HG03354 (cell line): ENCODE measurements at regions not wholly inside any gene's neighbourhood (a gene's known extent, or its start where the extent isn't known, plus 50 kb on each side); places are given as distances from the start of the nearest gene placed in this dataset.

Source experiments
- ATAC-seq: cut with Tn5 transposase; IDR thresholded peaks from one replicate; pipeline ENCODE4 v1.9.1; 2021; ENCODE audit warnings: mild to moderate bottlenecking; ENCODE audit not compliant: unreplicated experiment, poor library complexity, severe bottlenecking

DNA sequence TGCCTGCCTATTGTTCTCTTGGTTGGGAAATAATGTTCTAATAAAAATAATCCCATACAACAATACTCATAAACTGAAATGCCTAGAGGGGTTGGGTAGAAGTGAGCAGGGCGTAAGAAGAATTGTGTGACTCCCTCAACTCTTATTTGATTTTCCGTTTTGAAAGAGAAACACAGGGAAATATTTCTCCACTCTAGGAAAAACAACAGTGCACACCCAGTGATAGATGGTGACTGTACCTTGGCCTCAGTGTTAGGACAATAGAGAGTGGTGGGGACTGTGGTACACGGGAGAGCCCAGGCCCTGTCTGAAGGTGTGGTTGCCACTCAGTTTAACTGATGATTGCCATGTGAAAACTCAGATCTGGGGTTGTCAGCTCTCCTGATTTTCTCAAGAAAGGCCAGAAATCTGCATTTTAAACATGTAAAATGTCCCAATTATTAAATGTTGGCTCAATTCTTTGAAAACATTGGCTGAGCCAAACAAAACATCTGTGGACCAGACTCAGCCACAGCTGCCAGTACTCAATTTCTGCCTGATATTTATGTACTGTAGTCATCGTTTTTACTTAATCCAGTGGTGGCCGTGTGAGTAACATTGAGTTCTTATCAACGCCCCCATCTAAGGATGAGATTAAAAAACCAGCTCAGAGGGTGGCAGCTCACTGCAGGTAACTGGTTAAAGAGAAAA lies 103.8 kb upstream of the ZNF618 start:
- ATAC-seq = no peak

DNA sequence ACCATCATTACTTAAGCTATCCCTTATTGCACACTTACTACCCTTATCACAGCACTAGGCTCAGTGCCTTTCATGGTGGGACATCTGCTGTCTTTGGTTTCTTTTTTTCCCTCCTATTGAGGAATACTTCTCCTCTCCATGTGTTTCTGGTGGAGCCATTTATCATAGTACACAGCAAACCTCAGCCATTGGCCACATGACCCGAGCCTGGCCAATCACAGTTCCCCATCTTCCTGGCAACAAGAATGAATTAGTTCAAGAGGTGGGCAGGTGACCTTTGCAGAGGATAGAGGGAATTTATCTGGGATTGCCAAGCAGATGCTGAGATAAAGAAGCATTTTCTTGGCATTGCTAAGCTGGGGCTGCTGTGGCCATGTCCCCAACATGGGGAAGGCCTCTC lies 101.1 kb upstream of the ZNF618 start:
- ATAC-seq = no peak

DNA sequence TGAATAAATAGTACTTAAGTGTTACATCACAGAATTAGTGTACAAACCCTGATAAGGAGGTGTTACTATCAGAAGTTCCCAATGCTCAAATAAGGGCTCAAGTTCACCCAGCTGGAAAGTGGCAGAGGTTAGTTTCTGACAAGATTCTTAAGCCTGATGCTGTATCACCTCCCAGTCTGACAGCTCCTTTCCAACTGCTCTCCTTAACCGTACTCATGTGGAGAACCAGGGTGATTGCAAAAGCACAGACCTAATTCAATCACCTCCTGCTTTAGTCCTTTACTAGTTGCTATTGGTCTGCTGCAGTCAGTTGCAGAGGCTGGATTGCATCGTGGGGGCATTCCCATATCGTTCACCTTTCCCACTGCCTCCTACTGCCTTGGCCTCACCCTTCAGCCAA lies 100.4 kb upstream of the ZNF618 start:
- no peak for ATAC-seq

DNA sequence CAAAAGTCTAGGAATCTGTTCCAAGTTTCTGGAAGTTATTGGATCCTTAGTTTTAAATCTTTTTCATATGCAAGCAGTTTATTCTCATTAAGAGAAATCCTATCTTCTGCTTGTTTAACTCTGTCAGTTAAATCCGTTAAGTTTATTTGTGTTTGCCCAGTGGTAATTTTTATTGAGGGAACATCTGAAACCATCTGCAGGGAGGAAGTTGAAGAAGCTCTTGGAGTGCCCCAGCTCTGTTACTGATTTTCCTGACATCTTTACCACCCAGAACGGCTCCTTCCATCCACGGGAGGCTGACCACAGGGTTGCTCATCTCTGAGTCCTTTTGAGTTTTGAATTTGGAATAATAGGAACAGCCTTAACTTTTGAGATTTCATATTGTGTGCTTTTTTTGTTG lies 99.9 kb upstream of the ZNF618 start:
- no peak for ATAC-seq

DNA sequence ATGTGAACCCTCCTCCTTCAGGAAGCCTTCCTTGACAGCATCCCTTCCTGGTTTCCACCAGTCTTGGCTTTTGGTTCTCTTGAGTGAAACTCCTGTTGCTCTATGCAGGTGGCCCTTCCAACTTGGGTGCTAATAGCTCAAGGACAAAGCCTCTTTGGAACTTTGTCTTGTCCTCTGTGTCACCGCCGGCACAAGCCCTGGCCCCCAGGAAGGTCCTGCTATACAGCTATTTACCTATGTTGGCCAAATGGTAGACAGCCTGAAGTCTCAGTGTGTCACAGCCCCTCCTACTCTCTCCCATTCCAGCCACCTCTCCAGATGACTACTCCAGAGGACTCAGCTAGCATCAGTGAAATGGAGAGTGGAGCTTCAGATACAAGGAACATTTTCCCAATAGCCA lies 94.7 kb upstream of the ZNF618 start:
- ATAC-seq = no peak

DNA sequence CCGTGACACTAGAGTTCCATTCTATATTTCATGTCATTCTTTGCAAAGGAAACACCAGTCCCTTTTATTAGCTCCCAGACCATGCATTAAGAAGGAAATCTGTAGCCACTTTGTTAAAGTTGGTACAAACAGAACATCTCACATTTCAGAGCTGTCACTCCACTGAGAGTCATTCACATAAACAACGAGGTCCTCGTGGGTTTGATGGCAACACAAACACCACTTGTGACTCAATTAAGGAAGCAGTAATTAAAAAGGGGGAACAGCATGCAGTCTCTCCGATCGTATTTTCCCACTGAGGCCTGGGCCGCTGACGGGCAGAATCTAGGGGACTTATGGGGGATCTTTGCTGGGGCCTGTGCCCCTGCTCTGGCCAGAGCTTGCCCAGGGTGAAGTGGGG lies 94.2 kb upstream of the ZNF618 start:
- no peak for ATAC-seq

DNA sequence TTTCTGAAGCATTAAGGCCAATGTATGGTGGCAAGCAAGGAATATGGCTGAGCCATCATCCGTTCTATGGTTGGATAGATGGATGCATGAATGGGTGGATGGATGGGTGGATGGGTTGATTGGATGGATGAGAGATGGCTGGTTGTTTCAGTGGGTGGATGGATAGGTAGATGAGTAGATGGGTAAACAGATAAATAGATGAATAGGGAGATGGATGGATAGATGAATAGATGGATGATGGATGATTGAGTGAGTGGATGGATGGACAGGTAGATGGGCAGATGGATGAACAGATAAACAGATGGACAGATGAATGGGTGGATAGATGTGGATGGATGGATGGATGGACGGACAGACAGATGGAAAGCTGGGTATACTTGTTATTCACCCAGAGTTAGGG lies 92.6 kb upstream of the ZNF618 start:
- no peak for ATAC-seq

DNA sequence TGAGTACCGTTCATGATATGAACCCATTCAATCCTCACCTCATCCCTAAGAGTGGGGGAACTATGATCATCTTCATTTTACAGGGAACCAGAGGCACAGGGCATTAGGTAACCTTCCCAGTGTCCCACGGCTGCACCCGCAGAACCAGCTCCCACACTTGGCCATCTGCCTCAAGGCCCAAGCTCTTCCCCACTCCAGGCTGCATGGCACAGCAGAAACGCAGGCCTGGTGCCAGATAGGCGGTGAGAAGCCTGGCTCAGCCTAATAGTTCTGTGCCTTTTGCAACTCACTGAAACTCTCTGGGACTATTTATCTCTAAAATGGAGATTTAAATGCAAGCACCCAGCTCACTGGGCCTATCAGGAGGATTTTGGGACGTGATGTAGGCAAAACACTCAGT lies 90.8 kb upstream of the ZNF618 start:
- no peak for ATAC-seq

DNA sequence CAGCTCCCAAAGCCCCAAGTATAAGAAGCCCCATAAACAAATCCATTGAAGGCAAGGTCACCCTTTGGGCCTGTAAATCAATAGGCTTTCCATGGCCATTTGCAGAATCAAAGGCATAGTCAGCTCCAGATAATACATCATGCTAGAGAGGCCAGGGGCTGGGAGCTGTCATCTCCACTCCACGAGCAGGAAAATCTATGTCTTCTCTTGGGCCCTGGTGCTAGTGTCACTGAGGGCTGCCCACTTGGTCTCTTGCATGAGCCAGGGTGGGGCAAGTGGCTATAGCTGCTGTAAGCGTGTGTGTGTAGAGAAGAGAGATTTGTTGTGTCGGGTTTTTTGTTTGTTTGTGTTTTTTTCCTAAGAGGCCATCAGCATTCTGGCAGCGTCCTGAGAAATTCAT lies 90.0 kb upstream of the ZNF618 start:
- ATAC-seq = no peak

DNA sequence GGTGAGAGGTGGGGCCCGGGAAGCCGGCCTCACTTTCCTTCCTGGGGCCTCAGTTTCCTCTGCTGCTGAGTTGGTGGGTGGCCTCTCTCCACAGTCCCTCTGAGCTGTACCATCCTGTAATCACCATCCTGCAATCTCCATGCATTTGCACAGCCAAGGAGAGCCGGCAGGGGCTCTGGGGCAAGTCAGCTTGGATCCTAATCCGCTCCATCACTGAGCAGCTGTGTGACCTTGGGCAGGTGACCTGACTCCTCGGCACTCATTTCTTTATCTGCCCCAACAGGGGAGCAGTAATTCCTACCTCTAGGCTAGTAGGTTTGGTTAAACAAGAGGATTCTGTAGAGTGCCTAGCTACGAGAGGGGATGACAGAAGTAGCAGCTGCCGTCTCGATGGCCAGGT lies 88.2 kb upstream of the ZNF618 start:
- ATAC-seq = no peak

DNA sequence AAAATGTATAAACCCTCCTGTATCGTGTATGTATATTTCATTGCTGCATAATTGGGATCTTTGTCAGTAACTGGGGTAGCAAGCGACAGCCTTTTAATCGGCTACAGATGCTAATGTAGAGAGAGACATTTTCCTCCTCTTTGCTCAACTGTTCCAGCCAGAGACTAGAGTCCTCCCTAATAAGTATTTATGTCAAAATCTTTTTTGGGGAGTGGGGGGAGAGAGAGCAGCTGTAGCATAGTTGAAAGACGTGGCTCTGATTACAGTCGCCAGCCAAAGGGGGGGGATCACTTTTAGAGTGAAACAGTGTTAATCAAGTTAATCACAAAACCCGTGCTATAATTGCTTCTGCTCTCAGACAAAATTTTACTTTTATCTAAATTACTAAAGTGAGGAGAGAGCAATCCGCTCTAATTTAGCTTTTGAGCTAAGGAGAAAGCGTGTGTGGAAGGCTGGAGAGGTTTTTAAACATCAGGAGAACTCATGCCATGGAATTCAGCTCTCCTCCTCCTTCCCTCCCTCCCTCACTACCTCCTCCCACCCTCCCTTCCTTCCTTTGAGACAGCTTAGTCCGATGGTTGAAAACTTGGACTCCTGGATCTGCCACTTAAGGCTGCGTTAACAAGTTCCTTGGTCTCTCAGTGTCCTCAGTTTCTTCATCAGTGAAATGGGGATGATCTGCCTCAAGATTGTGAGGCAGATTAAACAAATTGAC lies 87.3 kb upstream of the ZNF618 start:
- ATAC-seq = no peak

DNA sequence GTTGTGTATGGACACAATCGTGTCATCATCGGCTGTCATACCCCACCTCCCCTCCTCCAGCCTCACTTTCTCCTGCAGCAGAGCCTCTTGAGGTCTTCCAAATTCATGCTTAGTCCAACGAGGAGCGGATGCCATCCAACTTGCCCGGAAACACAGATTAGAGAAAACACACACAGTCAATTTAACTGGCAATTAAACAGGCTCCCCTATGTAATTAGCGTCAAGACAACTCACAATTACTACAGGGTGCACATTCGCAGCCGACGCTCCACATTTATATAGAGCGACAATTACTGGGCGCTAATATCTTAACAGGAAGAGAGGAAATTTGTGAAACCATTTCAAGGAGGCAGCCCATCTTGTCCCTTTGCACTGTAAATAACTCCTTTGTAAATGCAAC lies 86.0 kb upstream of the ZNF618 start:
- no peak for ATAC-seq

DNA sequence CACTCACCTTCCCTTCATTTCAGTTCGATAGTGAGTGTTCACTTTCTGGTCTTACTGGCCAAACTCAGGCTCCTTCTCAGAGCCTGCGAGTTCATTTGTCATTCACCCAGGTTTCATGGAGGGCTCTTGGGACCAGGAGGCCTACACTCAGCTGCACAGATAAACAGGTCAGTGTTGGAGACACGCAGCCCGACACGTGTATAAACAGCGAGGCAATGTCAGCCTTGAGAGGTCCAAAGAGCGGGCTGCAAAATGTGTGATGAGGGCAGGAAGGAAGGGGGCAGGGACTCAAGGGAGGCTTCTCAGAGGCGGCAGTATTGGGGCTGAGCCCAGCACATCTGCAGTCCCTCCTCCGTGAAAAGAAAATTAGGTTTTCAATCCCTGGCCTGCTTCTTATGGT lies 82.6 kb upstream of the ZNF618 start:
- no peak for ATAC-seq

DNA sequence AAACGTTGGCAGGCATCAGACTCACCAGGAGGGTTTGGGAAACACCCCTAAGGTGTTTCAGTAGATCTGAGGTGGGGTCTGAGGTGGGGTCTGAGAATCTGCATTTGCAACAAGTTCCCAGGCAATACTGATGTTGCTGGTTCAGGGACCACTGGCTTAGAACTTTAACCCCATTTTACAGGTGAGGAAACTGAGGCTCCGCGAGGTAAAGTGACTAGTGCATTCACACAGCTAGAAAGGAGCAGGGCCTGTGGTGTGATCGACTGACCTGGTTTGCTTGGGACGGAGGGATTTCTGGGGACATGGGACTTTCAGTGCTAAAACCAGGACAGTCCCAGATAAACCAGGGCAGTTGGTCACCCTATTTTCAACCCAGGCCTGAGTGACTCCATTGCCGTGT lies 81.4 kb upstream of the ZNF618 start:
- ATAC-seq = no peak

DNA sequence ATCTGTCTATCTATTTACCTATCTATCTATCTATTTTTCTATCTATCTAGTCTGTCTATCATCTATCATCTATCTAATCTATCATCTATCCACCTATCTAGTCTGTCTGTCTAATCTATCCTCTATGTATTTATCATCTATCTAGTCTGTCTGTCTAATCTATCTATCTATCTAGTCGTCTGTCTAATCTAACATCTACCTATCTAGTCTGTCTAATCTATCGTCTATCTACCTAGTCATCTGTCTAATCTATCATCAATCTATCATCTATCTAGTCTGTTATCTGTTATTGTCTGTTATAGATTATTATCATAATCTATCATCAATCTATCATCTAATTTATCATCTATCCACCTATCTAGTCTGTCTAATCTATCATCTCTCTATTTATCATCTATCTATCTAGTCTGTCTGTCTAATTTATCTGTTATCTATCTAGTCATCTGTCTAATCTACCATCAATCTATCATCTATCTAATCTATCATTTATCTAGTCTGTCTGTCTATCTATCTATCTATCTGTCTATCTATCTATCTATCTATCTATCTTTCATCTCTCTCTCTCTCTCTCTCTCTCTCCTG lies 80.2 kb upstream of the ZNF618 start:
- ATAC-seq = no peak

DNA sequence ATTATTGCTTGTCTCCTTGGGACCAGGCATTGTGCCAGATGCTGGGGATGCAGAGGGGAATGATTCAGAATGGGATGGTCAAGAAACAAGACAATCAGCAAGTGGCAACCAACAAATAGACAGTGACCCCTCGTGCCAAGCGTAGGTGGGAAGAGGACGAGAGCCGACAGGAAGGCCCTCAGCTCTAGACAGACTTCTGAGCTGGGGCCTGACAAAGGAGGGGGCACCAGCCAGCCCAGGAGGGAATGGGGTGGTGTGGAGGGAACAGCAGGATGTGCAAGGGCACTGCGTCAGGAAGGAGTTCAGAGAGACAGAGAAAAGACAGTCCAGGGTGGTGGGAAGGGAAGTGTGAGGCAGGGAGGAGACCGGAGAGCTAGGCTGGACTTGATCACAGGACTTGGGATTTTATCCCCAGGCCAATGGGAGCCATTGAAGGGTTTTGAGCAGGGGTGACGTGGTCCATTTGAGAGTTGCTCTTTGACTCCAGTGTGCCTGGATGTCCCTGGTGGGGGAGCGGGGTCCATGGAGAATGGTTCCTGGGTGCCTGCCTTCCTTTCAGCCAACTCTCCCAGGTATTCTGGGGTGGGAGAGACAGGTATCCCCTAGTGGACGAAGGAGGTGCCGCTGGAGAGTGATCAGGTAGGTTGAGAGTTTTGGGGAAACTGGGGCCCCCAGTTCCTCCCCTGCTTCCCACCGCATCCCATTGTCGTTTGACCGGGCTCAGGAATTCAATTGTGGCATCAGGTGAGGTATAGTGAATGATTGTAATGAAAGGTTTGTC lies 79.3 kb upstream of the ZNF618 start:
- ATAC-seq = no peak

DNA sequence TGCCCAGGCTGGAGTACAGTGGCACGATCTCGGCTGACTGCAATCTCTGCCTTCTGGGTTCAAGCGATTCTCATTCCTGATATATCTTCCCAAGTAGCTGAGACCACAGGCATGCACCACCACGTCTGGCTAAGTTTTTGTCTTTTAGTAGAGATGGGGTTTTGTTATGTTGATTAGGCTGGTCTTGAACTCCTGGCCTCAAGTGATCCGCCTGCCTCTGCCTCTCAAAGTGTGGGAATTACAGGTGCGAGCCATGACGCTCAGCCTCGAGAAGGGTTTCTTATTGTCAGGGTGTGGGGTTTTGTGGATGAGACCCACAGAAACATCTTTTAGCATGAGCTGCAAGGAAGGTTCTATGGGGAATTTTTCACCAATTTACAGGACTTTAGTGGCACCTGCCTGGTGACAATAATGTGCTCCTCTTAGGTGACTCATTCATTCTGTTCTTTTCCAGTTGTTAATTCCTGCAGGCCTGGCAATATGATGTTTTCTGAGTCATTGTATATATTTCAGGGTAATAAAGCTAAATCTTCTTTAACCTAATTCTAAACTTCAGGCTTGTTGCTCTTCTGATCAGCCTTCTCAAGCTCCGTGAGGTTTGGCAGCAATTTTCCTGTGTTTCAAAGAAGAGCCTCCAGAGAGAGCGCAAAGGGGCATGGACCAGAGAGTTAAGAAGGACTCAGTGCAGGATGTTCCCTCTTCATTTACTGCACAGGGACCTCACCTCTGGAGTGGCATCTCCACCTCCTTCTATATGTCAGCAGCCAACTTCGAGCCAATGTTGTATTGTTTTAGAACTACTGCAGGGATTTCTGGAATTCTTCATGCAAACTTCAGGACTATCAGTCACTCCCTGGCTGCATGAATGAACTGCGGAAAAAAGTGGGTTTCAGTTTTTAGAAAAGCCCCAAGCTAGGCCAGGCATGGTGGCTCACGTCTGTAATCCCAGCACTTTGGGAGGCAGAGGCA lies 77.8 kb upstream of the ZNF618 start:
- ATAC-seq = no peak

DNA sequence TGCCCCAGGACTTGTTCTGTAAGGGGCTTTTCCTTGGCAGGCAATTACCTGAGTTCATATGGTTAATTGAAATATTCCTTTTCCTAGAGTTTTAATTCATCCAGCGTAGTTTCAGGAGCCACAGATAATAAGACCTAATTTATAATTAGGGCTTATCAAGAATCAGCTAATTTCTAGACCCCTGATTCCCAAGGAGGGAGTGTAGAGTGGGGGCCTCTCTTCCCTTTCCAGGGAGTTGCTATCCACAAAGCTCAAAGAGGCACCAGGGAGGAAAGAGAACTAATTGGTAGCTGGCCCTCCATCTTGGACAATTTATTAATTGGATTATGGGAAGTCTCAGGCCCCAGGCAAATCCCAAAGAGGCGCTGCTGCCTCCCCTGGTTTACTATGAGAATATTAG lies 75.8 kb upstream of the ZNF618 start:
- ATAC-seq = no peak

DNA sequence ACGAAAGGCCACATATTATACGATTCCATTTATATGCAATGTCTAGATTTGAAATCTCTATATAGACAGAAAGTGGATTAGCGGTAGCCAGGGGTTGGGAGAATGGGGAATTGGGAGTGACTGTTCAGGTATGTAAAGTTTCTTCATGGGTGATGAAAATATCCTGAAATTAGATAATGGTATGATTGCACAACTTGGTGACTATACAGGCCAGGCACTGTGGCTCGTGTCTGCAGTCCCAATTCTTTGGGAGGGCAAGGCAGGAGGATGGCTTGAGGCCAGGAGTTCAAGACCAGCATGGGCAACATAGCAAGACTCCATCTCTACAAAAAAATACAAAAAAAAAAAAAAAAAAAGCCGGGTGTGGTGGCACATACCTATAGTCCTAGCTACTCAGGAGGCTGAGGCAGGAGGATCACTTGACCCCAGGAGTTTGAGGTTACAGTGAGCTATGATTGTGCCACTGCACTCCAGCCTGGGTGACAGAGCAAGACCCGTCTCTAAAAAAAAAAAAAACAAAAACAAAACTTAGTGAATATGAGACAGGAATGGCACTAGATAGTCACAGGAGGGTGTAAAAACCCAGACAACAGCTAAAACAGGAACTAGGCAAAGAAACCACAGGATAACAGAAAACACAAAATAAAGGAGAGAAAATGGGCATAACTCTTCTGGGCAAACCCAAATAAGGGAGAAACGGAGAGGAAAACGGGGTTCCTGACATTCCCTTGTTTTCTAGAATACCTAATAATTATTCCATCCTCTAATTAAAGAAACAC lies 72.1 kb upstream of the ZNF618 start:
- ATAC-seq = no peak
